Cardiac fibroblast (primary cell): ENCODE measurements at regions not wholly inside any gene's neighbourhood (a gene's known extent, or its start where the extent isn't known, plus 50 kb on each side); places are given as distances from the start of the nearest gene placed in this dataset.

Experiments
- DNase-seq, 2 donors: peaks; one replicate each; pipeline versions ENCODE4 v3.0.0 to v3.0.0-alpha.2; 2010; ENCODE audit warnings: low read depth in 2 of 2
- H3K4me3 ChIP-seq, 2 donors: replicated peaks in 1 of 2; 1 replicate in 1 of 2; 2 replicates in 1 of 2; pipeline ENCODE4 v1.5.1; 2011; ENCODE audit warnings: low read depth in 2 of 2, low read length in 2 of 2, mild to moderate bottlenecking in 2 of 2, moderate library complexity in 1 of 2
- TF ChIP-seq, protein P1 (sequence below): IDR thresholded peaks from one replicate; pipeline ENCODE4 v1.5.1; 2011; ENCODE audit warnings: low read depth, mild to moderate bottlenecking, low read length, inconsistent platforms

GRCh38 chr11:131195661-131196517, 174.5 kb upstream of the NTM start:
- TF ChIP-seq, protein P1, sequence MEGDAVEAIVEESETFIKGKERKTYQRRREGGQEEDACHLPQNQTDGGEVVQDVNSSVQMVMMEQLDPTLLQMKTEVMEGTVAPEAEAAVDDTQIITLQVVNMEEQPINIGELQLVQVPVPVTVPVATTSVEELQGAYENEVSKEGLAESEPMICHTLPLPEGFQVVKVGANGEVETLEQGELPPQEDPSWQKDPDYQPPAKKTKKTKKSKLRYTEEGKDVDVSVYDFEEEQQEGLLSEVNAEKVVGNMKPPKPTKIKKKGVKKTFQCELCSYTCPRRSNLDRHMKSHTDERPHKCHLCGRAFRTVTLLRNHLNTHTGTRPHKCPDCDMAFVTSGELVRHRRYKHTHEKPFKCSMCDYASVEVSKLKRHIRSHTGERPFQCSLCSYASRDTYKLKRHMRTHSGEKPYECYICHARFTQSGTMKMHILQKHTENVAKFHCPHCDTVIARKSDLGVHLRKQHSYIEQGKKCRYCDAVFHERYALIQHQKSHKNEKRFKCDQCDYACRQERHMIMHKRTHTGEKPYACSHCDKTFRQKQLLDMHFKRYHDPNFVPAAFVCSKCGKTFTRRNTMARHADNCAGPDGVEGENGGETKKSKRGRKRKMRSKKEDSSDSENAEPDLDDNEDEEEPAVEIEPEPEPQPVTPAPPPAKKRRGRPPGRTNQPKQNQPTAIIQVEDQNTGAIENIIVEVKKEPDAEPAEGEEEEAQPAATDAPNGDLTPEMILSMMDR, result no peak
- DNase-seq, result peak; percentile 10 to 56
- no peak overlapping the region for H3K4me3 ChIP-seq

- TF ChIP-seq, protein P1, result no peak
- no peak for DNase-seq
- H3K4me3 ChIP-seq, result no peak overlapping the region
Observed at GRCh38 chr11:131198161-131199014, 172.0 kb upstream of the NTM start.

DNA sequence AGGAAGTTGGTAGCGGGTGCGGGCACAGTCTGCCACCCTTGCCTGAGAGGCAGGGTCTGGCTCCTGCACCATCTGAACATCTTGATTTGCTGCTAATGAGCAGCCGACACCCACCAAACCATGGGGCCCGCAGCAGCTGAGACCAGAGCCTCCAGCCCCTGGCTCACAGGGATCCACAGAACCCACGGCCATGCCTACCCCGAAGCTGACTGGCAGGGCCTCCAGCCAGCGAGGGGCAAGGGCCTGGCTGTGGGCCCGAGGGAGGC, 171.5 kb upstream of the NTM start:
- TF ChIP-seq, protein P1, result no peak
- DNase-seq, result no peak

GRCh38 chr11:131201674-131202073, 168.7 kb upstream of the NTM start:
- TF ChIP-seq, protein P1, result no peak
- H3K4me3 ChIP-seq, result no peak overlapping the region
- no peak for DNase-seq

More for the DNA sequence above, 171.5 kb upstream of the NTM start:
- H3K4me3 ChIP-seq, result no peak overlapping the region

DNA sequence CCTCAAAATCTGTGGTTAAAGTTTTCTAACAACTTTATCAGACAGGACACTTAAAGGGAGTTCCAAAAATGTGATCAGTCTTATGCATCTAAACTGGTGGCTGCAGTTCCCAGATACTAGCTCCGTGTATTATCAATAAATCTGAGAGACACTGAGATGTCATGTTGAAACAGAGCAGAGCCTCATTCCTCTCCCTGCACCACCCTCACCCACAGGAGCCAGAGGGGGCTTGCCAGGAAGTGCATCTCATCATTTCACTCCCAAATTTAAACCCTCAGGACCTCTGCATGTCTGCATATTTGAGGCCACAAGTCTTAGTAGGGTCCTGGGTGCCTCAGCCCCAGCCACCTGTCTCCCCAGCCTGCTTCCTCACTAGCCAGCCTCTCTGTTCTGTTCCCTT, 167.4 kb upstream of the NTM start:
- no peak for DNase-seq
- TF ChIP-seq, protein P1, result no peak
- no peak overlapping the region for H3K4me3 ChIP-seq

DNA sequence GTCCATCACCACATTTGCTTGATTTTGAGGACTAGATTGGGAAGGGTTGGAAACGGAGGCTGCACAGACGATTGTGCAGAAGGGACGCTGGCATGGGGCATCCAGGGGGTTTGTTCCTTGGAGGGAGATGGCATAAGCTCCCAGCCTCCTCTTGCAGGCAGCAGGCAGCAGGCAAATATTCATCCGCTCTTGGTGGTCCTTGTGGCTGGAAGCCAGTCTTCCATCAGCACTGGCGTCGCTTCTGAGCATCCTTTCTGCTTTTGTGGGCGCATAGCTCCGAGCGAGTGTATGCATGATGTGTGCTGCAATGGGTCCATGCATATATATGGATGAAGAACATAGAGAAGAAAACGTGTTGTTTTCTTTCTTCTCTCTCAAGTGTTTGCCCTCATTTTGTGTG, 166.1 kb upstream of the NTM start:
- no peak for DNase-seq
- TF ChIP-seq, protein P1, result no peak
- H3K4me3 ChIP-seq, result no peak overlapping the region
